ENCODE measurements at regions not wholly inside any gene's neighbourhood (a gene's known extent, or its start where the extent isn't known, plus 50 kb on each side); places are given as distances from the start of the nearest gene placed in this dataset.
A peak's percentile ranks its signal among the peaks of the same experiment; 100 is the strongest.

GRCh38 chr10:62453274-62453673, 79.1 kb downstream of the ZNF365 start:
- no peak for FAIRE-seq
- DNase-seq (ENCODE audit: low spot score): no peak

GRCh38 chr10:62454687-62455397, 80.7 kb downstream of the ZNF365 start:
- peak; percentile 79 for DNase-seq (ENCODE audit: low spot score)
- peak; percentile 77 for FAIRE-seq

GRCh38 chr10:62456611-62457101, 82.5 kb downstream of the ZNF365 start:
- DNase-seq (ENCODE audit: low spot score) (no peak), FAIRE-seq (peak; percentile 32)

- FAIRE-seq (peak; percentile 74), DNase-seq (ENCODE audit: low spot score) (no peak)
Measured at GRCh38 chr10:62457196-62457595, 83.0 kb downstream of the ZNF365 start.

GRCh38 chr10:62457598-62457997, 83.4 kb downstream of the ZNF365 start:
- no peak for FAIRE-seq
- no peak for DNase-seq (ENCODE audit: low spot score)

GRCh38 chr10:62459072-62459471, 84.9 kb downstream of the ZNF365 start:
- FAIRE-seq: no peak
- DNase-seq (ENCODE audit: low spot score): no peak

- no peak for FAIRE-seq
- DNase-seq (ENCODE audit: low spot score): no peak
Measured at GRCh38 chr10:62459500-62459899, 85.3 kb downstream of the ZNF365 start.

GRCh38 chr10:62460393-62460792, 86.2 kb downstream of the ZNF365 start:
- no peak for FAIRE-seq
- DNase-seq (ENCODE audit: low spot score): no peak

- FAIRE-seq: no peak
- no peak for DNase-seq (ENCODE audit: low spot score)
Measured at GRCh38 chr10:62461120-62461519, 87.0 kb downstream of the ZNF365 start.

GRCh38 chr10:62462461-62462860, 88.3 kb downstream of the ZNF365 start:
- no peak for DNase-seq (ENCODE audit: low spot score)
- FAIRE-seq: no peak

- DNase-seq (ENCODE audit: low spot score) (no peak), FAIRE-seq (no peak)
Measured at GRCh38 chr10:62463364-62463763, 89.2 kb downstream of the ZNF365 start.

- DNase-seq (ENCODE audit: low spot score) (no peak), FAIRE-seq (no peak)
Measured at GRCh38 chr10:62464308-62464707, 90.1 kb downstream of the ZNF365 start.

GRCh38 chr10:62466590-62466989, 92.4 kb downstream of the ZNF365 start:
- DNase-seq (ENCODE audit: low spot score) (no peak), FAIRE-seq (no peak)

- DNase-seq (ENCODE audit: low spot score) (peak; percentile 16), FAIRE-seq (peak; percentile 46)
Measured at GRCh38 chr10:62467527-62467926, 93.4 kb downstream of the ZNF365 start.

GRCh38 chr10:62471711-62472110, 97.5 kb downstream of the ZNF365 start:
- FAIRE-seq (no peak), DNase-seq (ENCODE audit: low spot score) (no peak)

- FAIRE-seq: no peak
Measured at GRCh38 chr10:62473241-62473640, 99.1 kb downstream of the ZNF365 start.

GRCh38 chr10:62475551-62475950, 101.4 kb downstream of the ZNF365 start:
- no peak for FAIRE-seq
- no peak for DNase-seq (ENCODE audit: low spot score)

More at GRCh38 chr10:62473241-62473640, 99.1 kb downstream of the ZNF365 start:
- DNase-seq (ENCODE audit: low spot score): no peak

GRCh38 chr10:62479523-62479922, 105.4 kb downstream of the ZNF365 start:
- peak; percentile 73 for FAIRE-seq
- no peak for DNase-seq (ENCODE audit: low spot score)

GRCh38 chr10:62480196-62480595, 106.0 kb downstream of the ZNF365 start:
- no peak for FAIRE-seq
- no peak for DNase-seq (ENCODE audit: low spot score)

- peak; percentile 52 for FAIRE-seq
Measured at GRCh38 chr10:62482581-62482980, 108.4 kb downstream of the ZNF365 start.

GRCh38 chr10:62491597-62491996, 117.4 kb downstream of the ZNF365 start:
- FAIRE-seq: peak; percentile 35
- DNase-seq (ENCODE audit: low spot score): no peak

More at GRCh38 chr10:62482581-62482980, 108.4 kb downstream of the ZNF365 start:
- DNase-seq (ENCODE audit: low spot score): no peak

GRCh38 chr10:62492012-62492869, 118.1 kb downstream of the ZNF365 start:
- no peak for FAIRE-seq
- DNase-seq (ENCODE audit: low spot score): peak; percentile 53
